Testis (tissue), 2 donors: ENCODE measurements at regions not wholly inside any gene's neighbourhood (a gene's known extent, or its start where the extent isn't known, plus 50 kb on each side); places are given as distances from the start of the nearest gene placed in this dataset.

Source experiments
- DNase-seq: peaks from one replicate; pipeline ENCODE4 v3.0.0-alpha.2; 2019
- H3K27ac ChIP-seq, 2 donors: fragments of 200-600 bp; sonication (generic); one replicate each; pipeline ENCODE4 v1.5.1; 2019
- H3K27me3 ChIP-seq: fragments of 200-600 bp; sonication (generic); one replicate; pipeline ENCODE4 v1.5.1; 2019
- H3K36me3 ChIP-seq: fragments of 200-600 bp; sonication (generic); one replicate; pipeline ENCODE4 v1.5.1; 2017; ENCODE audit warnings: low read depth; ENCODE audit errors: missing control alignments
- H3K4me1 ChIP-seq: fragments of 200-600 bp; sonication (generic); one replicate; pipeline ENCODE4 v1.5.1; 2019
- H3K4me3 ChIP-seq, 2 donors: fragments of 200-600 bp; sonication (generic); one replicate each; pipeline ENCODE4 v1.5.1; 2017 to 2019
- H3K9me3 ChIP-seq: fragments of 200-600 bp; sonication (generic); one replicate; pipeline ENCODE4 v1.5.1; 2017
- POLR2A ChIP-seq: fragments of 450-650 bp; IDR thresholded peaks from one replicate; pipeline ENCODE4 v1.6.1; 2017; ENCODE audit warnings: antibody characterized with exemption, mild to moderate bottlenecking, moderate library complexity
- WGBS, 2 donors: methylation state at CpG; one replicate each; pipeline ENCODE4 v1.1.5; 2018; 5-methylcytosine and 5-hydroxymethylcytosine counted together
- intact Hi-C: fragments of 100-400 bp; cut with DNase I; formaldehyde crosslinking; loops from one replicate; pipeline ENCODE4 v1.15.1; 2023; ENCODE audit warnings: low total_unique reads
- TF ChIP-seq, protein P1 (sequence below), 3 experiments: fragments of 450-650 bp in 2 of 3; fragments of 200-600 bp in 1 of 3; sonication (generic) in 1 of 3; IDR thresholded peaks; one replicate each; pipeline ENCODE4 v1.5.1; 2016 to 2019; ENCODE audit warnings: antibody characterized with exemption in 3 of 3, mild to moderate bottlenecking in 2 of 3, moderate library complexity in 1 of 3

DNA sequence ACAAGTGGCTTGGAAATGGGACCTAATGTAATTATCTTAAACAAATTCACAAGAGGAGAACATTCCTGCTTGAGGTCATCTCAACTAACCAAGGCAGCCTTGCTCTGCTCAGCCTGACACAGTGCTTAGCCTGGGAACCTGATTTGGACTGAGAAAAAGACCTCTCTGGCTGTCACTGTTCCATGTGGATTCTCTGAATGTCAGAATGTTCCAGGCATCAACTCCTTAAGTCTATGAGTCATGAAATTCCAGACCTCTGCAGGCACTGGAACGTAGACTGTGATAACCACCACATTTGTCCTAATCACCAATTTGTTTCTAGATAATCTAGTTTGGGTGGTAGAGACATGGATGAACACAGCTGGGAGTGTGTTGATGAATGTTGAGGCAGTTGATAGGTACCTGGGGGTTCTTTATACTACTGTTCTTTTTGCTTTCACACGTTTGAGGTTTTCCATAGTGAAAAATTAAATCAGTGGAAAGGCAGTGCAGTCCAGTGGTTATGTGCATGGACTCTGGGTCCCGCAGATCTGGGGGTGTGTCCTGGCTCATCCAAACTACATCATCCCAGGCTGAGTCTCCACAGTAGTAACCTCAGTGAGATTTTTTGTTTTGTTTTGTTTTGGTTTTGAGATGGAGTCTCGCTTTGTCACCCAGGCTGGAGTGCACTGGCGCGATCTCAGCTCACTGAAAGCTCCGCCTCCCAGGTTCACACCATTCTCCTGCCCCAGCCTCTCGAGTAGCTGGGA lies 269.6 kb downstream of the MN1 start:
- peak; percentile 16 for DNase-seq
- TF ChIP-seq, protein P1, sequence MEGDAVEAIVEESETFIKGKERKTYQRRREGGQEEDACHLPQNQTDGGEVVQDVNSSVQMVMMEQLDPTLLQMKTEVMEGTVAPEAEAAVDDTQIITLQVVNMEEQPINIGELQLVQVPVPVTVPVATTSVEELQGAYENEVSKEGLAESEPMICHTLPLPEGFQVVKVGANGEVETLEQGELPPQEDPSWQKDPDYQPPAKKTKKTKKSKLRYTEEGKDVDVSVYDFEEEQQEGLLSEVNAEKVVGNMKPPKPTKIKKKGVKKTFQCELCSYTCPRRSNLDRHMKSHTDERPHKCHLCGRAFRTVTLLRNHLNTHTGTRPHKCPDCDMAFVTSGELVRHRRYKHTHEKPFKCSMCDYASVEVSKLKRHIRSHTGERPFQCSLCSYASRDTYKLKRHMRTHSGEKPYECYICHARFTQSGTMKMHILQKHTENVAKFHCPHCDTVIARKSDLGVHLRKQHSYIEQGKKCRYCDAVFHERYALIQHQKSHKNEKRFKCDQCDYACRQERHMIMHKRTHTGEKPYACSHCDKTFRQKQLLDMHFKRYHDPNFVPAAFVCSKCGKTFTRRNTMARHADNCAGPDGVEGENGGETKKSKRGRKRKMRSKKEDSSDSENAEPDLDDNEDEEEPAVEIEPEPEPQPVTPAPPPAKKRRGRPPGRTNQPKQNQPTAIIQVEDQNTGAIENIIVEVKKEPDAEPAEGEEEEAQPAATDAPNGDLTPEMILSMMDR (IDR thresholded peaks at IDR 0.05), result no peak
- no peak for TF ChIP-seq POLR2A
- H3K27ac ChIP-seq, result no peak overlapping the region
- no peaks in the 10 kb centered on the region for H3K27me3 ChIP-seq
- no peaks in the 10 kb centered on the region for H3K9me3 ChIP-seq
- 65 to 77% methylated on average over 8 of the region's 8 CpGs for WGBS, 2 donors
- H3K4me3 ChIP-seq, result no peak overlapping the region
- intact Hi-C loops, result loop anchor here (10.0 kb wide), 1 partner anchor 63 kb away; no protein-coding TSS in a partner anchor
- no peaks in the 10 kb centered on the region for H3K36me3 ChIP-seq
- H3K4me1 ChIP-seq, result peaks cover 3% of the 10 kb centered on the region

DNA sequence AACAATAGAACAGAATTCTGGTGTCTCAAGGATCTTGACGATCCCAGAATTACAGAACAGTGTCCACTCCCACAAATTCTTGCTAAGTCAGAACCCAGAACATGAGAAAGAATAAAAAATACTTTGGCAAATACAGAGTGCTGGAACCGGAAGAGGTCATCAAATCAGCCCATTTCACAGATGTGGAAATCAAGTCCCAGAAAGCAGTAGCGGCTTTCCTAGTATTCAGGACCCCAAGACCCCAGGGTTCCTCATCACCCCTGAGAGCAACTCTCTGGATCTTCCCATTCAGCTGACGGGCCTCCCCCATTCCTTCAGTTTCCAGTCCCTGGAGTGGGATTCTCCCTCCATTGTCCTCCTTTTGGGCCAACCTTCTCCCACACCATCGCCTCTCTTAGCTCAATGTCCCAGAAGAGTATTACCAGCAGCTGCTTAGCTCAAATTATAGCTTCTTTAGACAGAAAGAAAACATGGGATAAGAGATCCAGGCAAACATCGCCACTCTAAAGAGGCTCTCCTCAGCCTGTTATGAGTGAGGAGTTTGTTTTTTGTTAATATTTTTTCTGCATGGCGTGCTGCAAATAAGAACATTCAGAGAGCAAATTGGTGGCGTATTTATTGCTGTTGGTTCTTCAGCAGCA lies 268.3 kb downstream of the MN1 start:
- H3K4me3 ChIP-seq, result no peak overlapping the region
- H3K27me3 ChIP-seq, result no peaks in the 10 kb centered on the region
- no peaks in the 10 kb centered on the region for H3K36me3 ChIP-seq
- H3K9me3 ChIP-seq, result no peaks in the 10 kb centered on the region
- 62 to 71% methylated on average over 8 of the region's 8 CpGs for WGBS, 2 donors
- no peak for DNase-seq
- no peak overlapping the region for H3K27ac ChIP-seq
- intact Hi-C loops, result loop anchor here (10.0 kb wide), 1 partner anchor 62 kb away; no protein-coding TSS in a partner anchor
- no peaks in the 10 kb centered on the region for H3K4me1 ChIP-seq
- no peak for TF ChIP-seq POLR2A
- TF ChIP-seq, protein P1 (IDR thresholded peaks at IDR 0.05), result no peak

DNA sequence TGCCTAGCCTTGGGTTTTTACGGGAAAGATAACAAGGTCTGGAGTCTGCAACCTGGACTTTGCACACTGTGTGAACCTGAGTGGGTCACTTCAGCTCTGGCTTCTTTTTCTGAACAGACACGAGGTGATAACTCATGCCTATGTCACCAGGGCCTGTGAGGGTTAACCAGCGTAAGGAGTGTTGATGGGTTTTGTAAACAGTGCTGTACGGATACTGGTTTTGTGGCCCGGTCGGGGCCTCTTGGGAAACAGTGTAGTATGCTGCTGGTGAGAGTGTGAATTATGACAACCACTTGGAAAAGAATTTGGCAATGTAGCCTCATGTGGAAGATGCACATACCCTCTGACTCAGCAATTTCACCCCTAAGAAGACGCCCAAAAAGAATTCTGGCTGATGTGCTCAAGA lies 266.8 kb downstream of the MN1 start:
- Histone ChIP-seq H3K4me1 (no peaks in the 10 kb centered on the region), H3K4me3 (no peak overlapping the region), H3K36me3 (no peaks in the 10 kb centered on the region), H3K27ac (no peak overlapping the region), H3K27me3 (no peaks in the 10 kb centered on the region), H3K9me3 (no peaks in the 10 kb centered on the region)
- intact Hi-C loops, result loop anchor here (10.0 kb wide), 1 partner anchor 60 kb away; no protein-coding TSS in a partner anchor
- no peak for DNase-seq
- TF ChIP-seq POLR2A, result no peak
- TF ChIP-seq, protein P1 (IDR thresholded peaks at IDR 0.05), result no peak
- 75 to 80% methylated on average over 6 to 7 of the region's 7 CpGs for WGBS, 2 donors

DNA sequence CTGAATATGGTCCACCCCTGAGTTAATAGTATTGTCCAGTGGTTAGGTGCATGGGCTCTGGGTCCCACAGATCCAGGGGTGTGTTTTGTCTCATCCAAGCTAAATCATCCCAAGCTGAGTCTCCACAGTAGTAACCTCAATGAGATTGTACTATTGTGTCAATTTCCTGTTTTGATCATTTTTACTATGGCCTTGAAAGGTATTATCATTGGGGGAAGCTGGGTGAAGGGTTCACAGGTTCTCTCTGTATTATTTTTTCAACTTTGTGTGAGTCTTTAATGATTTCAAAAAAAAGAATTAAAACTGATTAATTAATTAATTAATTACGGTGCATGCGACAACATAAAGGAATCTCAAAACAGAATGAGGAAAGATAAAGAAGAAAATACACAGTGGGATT lies 266.1 kb downstream of the MN1 start:
- no peaks in the 10 kb centered on the region for H3K27me3 ChIP-seq
- TF ChIP-seq, protein P1 (IDR thresholded peaks at IDR 0.05), result no peak
- TF ChIP-seq POLR2A, result no peak
- WGBS, 2 donors, result 93 to 100% methylated on average over 2 of the region's 2 CpGs

More for the DNA sequence above, 266.1 kb downstream of the MN1 start:
- Histone ChIP-seq H3K9me3 (no peaks in the 10 kb centered on the region), H3K27ac (no peak overlapping the region), H3K36me3 (no peaks in the 10 kb centered on the region), H3K4me1 (no peaks in the 10 kb centered on the region), H3K4me3 (no peak overlapping the region)
- no peak for DNase-seq
- intact Hi-C loops, result loop anchor here (10.0 kb wide), 1 partner anchor 59 kb away; no protein-coding TSS in a partner anchor
